SKM-1 (cell line): ENCODE measurements at regions not wholly inside any gene's neighbourhood (a gene's known extent, or its start where the extent isn't known, plus 50 kb on each side); places are given as distances from the start of the nearest gene placed in this dataset.

Experiments used
- DNase-seq: peaks from one replicate; lab custom pipeline; 2025; ENCODE audit not compliant: unreplicated experiment; lab: John Stamatoyannopoulos, UW

DNA sequence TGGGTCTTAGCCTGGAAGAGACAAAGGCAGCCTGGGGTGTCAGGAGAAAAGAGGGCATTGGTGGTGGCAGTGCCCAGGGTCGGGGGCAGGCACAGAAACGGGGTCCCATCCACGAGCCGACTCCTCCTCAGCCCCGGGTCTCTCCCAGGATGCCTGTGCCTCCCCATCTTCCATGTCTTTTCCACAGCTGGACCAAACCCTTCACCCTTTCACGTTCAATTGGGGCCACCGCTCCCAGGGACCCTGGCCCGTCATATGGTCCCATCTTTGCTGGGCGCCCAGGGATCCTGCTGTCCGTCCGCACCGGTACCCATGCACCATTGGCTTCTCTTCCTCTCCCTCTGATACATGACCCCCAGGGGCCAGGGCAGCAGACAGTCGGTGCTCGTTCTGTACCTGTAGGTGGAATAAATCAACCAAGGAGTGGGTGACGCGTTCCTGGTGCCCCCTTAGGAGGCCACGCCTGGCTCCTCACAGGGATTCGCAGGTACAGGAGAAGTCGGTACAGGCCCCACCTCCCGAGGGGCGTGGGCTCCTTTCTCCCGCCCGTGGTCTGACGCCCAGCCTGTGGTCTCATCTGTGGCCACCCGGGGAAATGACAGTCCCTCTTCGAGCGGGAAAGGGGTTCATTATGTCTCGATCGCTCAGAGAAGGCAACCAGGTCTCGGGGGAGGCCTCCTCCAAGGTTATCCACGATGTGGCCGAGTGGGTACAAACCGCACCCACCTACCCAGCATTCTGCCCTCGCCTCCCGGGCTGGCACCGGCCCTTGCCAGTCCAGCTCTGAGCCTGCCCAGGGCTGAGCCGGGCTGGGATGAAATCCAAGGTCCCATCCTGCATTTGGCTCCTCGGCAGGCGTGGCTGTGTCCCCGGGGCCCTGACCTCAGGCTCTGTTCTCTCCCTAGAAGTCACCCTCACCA lies 1493.6 kb downstream of the BRD1 start:
- no peak for DNase-seq

GRCh38 chr22:48333323-48333763 lies 1494.3 kb downstream of the BRD1 start:
- DNase-seq: no peak

DNA sequence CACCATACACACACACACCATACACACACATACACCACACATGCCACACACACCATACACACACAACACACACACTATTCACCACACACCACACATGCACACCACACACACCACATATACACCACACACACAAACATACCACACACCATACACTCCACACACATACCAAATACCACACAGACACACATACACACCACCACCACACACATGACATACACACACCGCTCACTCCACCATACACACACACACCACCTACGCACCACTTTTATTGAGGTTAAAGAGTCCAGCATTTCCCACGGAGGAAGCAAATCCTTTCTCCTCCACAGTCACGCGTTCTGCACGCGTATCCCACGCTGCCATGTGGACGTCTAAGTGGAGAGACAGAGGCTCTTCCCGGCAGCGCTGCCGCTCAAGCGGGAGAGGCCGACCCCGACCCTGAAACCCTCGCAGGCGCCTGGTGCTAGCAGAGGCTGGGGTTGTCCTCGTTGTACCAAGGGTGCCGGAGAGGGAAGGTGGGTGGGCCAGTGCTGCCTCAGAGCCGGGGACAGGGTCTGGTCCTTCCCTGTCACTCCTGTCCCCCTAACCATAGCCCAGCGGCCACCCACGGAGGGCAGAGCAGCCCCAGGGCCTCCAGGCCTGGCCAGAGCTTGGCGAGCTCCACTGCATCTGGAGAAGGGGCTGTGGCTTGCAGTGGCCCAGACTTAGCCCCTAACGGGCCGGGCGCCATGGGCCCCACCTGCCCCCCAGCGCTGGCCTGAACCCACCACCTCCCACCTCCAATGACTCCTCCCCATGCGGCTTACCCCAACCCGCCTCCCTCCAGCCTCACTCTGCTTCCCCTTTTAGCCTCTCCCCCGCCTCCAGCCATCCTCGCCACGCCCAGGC lies 1495.0 kb downstream of the BRD1 start:
- DNase-seq: no peak

DNA sequence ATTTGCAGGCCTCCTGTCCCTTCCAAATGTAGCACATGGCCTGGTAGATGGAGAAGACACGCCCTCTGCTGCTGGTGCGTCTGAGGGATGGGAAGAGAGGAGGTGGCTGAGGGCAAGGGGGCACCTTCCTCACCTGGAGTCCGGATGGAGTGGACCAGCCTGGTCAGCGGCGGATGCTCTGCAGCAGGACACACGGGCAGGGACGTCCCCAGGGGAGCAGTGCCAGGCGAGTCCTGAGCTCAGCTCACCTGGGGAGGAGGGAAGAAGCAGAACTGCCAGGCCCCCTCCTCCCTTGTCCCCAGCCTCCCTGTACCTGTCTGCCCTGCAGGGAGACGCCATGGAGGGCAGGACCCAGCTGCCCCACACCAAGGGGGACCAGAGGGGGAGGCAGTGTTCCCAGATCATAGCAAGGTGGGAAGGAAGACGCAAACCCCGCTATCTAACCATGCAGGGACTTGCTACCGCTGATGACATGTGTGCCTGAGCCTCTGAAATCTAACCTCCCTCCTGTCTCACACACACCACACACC lies 1495.9 kb downstream of the BRD1 start:
- no peak for DNase-seq

- DNase-seq: no peak
These were observed 1496.4 kb downstream of the BRD1 start for GRCh38 chr22:48331266-48331665.

DNA sequence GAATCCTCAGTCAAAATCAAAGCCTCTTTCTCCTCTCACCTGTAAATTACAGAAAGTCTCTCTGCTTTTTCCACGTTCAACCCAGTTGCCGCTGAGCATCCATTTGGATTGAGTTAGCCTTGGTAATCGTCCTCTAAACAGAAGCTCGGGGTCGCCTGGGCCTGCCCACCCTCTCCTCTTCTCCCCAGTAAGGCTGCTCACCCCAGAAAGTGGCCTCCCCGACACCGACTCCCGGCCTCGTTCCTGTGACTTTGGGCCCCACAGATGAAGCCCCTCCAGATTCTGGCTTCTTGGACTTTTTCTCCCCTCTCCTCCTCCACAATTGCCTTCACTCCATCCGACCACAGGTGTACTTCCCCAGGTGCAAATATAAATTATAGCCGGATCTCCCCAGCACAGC lies 1500.0 kb downstream of the BRD1 start:
- no peak for DNase-seq

- DNase-seq: no peak
These were observed 1503.9 kb downstream of the BRD1 start for GRCh38 chr22:48323746-48324145.

DNA sequence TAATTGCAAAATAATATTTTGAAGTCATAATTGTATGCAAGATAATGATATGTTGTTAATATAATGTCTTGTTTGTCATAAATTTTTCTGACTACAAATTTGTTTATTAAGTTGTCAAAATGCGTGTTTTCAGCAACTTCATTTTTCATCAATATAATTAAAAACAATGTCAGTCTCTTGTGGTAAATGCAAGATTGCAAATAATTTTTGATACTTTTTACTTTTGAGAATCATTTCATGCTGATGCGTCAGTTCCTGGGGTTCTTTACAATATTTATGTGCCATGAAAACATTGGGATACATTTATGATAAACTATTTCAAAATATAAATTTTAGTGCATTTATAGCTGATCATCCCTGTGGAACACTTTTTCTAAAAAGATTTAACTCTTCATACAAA lies 1504.8 kb downstream of the BRD1 start:
- DNase-seq: no peak

GRCh38 chr22:48321986-48322545 lies 1505.6 kb downstream of the BRD1 start:
- DNase-seq: no peak

- DNase-seq: no peak
These were observed 1506.8 kb downstream of the BRD1 start for GRCh38 chr22:48320683-48321451.

DNA sequence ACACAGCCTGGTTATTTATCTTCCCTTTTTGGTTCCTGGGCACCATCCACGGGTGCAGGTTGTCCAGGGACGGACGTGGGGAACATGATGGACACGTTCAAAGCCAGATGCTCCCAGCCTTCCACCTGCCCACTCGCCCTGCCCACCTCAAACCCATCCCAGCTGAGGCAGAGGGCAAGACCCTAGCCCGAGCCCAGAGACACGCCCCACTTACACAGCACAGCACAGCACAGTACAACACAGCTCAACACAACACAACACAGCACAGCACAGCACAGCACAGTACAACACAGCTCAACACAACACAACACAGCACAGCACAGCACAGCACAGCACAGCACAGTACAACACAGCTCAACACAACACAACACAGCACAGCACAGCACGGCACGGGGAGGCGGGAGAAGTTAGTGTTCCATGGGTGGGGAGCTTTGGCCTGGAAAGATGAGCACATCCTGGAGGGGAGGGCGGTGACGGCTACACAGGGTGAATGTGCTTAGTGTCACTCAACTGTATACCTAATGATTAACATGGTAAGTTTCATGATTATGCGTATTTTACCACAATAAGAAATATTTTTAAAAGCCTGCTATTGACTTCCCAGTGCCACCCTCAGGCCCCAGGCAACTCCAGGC lies 1507.5 kb downstream of the BRD1 start:
- no peak for DNase-seq

- DNase-seq: no peak
These were observed 1508.2 kb downstream of the BRD1 start for GRCh38 chr22:48319321-48320047.

DNA sequence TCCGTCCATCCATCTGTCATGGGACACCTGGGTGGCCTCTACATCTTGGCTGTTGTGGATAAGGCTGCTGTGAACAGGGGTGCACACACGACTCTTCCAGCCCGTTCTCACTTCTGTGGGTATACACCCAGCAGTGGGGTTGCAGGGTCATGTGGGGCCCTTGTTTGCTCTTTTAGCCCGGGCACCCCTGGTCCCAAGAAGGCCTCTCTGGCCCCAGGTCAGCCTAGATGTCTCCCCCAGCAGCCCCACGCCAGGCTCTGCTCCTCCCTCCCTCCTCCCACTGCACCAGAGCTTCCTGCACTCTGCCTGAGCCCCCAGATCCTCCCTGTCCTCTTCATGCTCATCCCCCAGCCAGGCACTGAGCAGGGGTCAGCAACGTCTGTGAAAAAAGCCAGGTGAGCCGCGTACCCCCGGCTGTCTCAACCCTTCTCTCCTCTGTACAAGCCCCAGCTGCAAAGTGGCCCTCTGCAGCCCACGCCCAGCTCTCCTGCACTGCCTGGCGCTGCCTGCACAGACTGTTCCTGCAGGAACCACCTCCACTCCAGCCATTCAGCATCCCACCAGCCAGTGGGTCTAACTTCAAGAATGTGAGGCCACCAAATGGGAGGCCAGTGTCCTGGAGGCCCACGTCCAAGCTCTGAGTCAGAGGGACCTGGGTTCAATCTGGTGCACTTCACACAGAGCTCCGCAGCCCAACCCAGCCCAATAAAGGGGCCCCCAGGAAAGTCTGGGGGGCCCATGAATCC lies 1508.9 kb downstream of the BRD1 start:
- no peak for DNase-seq

DNA sequence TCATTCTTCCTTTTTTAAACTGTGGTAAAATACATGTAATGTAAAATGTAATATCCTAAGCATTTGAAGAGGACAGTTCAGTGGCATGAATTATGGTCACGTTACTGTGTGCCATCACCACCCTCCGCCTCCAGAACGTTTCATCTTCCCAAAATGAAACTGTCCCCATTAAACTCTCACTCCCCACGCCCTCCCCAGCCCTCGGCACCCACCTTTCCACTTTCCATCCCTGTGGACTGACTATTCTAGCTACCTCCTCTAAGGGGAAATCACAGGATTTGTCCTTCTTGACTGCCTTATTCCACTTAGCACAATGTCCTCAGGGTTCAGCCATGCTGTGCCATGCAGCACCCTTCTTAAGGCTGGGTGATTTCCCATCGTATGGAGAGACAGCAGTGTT lies 1509.5 kb downstream of the BRD1 start:
- no peak for DNase-seq

GRCh38 chr22:48316257-48317250 lies 1511.1 kb downstream of the BRD1 start:
- DNase-seq: no peak

GRCh38 chr22:48315439-48316256 lies 1512.0 kb downstream of the BRD1 start:
- no peak for DNase-seq

- no peak for DNase-seq
These were observed 1513.6 kb downstream of the BRD1 start for GRCh38 chr22:48314073-48314472.
